Liver (tissue), 3 donors: ENCODE measurements at regions not wholly inside any gene's neighbourhood (a gene's known extent, or its start where the extent isn't known, plus 50 kb on each side); places are given as distances from the start of the nearest gene placed in this dataset.
A peak's percentile ranks its signal among the peaks of the same experiment; 100 is the strongest.

Source experiments
- RXRA ChIP-seq, 2 donors: IDR thresholded peaks; 2 replicates each; pipeline ENCODE4 v1.6.1; 2017 to 2018; ENCODE audit warnings: antibody characterized with exemption in 2 of 2, mild to moderate bottlenecking in 1 of 2
- YY1 ChIP-seq: IDR thresholded peaks from 2 replicates; pipeline ENCODE4 v1.6.1; 2016; ENCODE audit warnings: antibody characterized with exemption, mild to moderate bottlenecking
- TF ChIP-seq, protein P1 (sequence below): fragments of 150-350 bp; IDR thresholded peaks from 2 replicates; pipeline ENCODE4 v1.5.1; 2017; ENCODE audit warnings: improper control_type of control experiment, low read depth, low read length; ENCODE audit not compliant: missing input control
- donor health status: healthy.
- donor health status: healthy.

DNA sequence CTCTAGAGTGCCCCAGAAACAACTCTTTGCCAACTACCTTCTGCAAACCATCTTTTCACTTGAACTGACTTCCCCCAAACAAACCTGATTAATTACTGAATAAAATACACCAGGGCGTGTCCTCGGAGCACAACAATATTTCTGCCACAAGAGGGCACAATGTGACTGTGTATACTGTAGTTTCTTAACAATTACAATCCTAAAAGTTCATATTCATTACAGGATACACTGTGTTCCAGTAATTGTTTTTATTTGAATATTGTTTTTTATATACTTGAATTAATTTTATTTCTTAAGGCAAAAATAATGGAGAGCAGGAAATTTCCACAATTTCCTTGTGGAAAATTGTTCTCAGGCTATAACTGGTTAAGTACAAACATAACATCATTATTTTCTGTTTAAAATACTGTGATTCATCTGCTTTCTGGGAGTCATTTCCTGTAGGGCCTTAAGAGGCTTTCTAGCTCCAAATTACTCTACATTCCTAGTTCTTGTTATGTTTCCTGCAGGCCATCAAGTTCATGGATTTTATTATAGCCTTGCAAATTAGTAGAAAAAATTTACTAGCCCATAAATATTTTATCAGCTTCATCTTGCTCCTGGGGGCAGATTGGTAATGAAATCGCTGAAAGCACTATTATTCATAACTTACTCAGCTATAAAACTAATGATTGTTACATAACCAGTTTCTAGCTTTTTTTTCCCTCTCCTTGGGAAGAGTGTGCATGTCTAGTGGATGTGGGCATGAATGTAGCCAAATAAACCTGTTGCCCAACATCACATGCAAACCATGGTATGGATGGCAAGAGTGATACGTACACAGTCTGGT, 51.9 kb upstream of the SLC22A16 start:
- TF ChIP-seq, protein P1, sequence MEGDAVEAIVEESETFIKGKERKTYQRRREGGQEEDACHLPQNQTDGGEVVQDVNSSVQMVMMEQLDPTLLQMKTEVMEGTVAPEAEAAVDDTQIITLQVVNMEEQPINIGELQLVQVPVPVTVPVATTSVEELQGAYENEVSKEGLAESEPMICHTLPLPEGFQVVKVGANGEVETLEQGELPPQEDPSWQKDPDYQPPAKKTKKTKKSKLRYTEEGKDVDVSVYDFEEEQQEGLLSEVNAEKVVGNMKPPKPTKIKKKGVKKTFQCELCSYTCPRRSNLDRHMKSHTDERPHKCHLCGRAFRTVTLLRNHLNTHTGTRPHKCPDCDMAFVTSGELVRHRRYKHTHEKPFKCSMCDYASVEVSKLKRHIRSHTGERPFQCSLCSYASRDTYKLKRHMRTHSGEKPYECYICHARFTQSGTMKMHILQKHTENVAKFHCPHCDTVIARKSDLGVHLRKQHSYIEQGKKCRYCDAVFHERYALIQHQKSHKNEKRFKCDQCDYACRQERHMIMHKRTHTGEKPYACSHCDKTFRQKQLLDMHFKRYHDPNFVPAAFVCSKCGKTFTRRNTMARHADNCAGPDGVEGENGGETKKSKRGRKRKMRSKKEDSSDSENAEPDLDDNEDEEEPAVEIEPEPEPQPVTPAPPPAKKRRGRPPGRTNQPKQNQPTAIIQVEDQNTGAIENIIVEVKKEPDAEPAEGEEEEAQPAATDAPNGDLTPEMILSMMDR = peak; percentile 87
- TF ChIP-seq RXRA (IDR thresholded peaks at IDR 0.05) (no peak), YY1 (no peak)
